ENCODE measurements at regions not wholly inside any gene's neighbourhood (a gene's known extent, or its start where the extent isn't known, plus 50 kb on each side); places are given as distances from the start of the nearest gene placed in this dataset.
A peak's percentile ranks its signal among the peaks of the same experiment; 100 is the strongest.

- Histone ChIP-seq H3K4me3 (ENCODE audit: low read length) (no peak overlapping the region), H3K79me2 (ENCODE audit: low read length) (no peaks in the 10 kb centered on the region), H2AFZ (ENCODE audit: low read length) (no peak overlapping the region)
These were observed 66.1 kb downstream of the FASLG start for GRCh38 chr1:172724765-172725613.

GRCh38 chr1:172726740-172727139 is 67.8 kb downstream of the FASLG start:
- Histone ChIP-seq H3F3A (ENCODE audit: insufficient read depth, low read length) (no peaks in the 10 kb centered on the region), H3K9ac (ENCODE audit: low read length) (no peak overlapping the region), H4K20me1 (ENCODE audit: insufficient read depth, low read length) (no peaks in the 10 kb centered on the region), H3K27ac (ENCODE audit: low read length) (no peak overlapping the region), H3K4me2 (ENCODE audit: low read depth, low read length) (no peak overlapping the region), H3K4me3 (ENCODE audit: low read length) (no peak overlapping the region), H3K9me2 (replicated peaks; ENCODE audit: insufficient read depth, low read length) (no peaks in the 10 kb centered on the region), H3K79me2 (ENCODE audit: low read length) (no peaks in the 10 kb centered on the region), H3K4me1 (ENCODE audit: low read length) (peaks cover 8% of the 10 kb centered on the region; the same call in 1 of the 2 replicates), H3K9me3 (replicated peaks; ENCODE audit: insufficient read depth, low read length) (no peaks in the 10 kb centered on the region), H3K36me3 (replicated peaks; ENCODE audit: insufficient read depth, low read length) (no peaks in the 10 kb centered on the region), H2AFZ (ENCODE audit: low read length) (no peak overlapping the region), H3K27me3 (replicated peaks; ENCODE audit: insufficient read depth, low read length) (no peaks in the 10 kb centered on the region)
- TF ChIP-seq CTCF (IDR thresholded peaks at IDR 0.05; ENCODE audit: low read length) (no peak), EZH2phosphoT487 (IDR thresholded peaks at IDR 0.05; ENCODE audit: low read length) (no peak), EZH2 (optimal IDR thresholded peaks at IDR 0.05; ENCODE audit: low read depth, low read length) (no peak)
- DNase-seq, result no peak

More at GRCh38 chr1:172724765-172725613, 66.1 kb downstream of the FASLG start:
- Histone ChIP-seq H3K4me1 (ENCODE audit: low read length) (peaks cover 8% of the 10 kb centered on the region; the same call in 1 of the 2 replicates), H4K20me1 (ENCODE audit: insufficient read depth, low read length) (no peaks in the 10 kb centered on the region), H3K27me3 (replicated peaks; ENCODE audit: insufficient read depth, low read length) (no peaks in the 10 kb centered on the region), H3F3A (ENCODE audit: insufficient read depth, low read length) (no peaks in the 10 kb centered on the region), H3K36me3 (replicated peaks; ENCODE audit: insufficient read depth, low read length) (no peaks in the 10 kb centered on the region), H3K9me3 (replicated peaks; ENCODE audit: insufficient read depth, low read length) (no peaks in the 10 kb centered on the region), H3K27ac (ENCODE audit: low read length) (no peak overlapping the region), H3K9ac (ENCODE audit: low read length) (no peak overlapping the region), H3K9me2 (replicated peaks; ENCODE audit: insufficient read depth, low read length) (no peaks in the 10 kb centered on the region), H3K4me2 (ENCODE audit: low read depth, low read length) (no peak overlapping the region)
- TF ChIP-seq EZH2phosphoT487 (IDR thresholded peaks at IDR 0.05; ENCODE audit: low read length) (no peak), CTCF (IDR thresholded peaks at IDR 0.05; ENCODE audit: low read length) (no peak), EZH2 (optimal IDR thresholded peaks at IDR 0.05; ENCODE audit: low read depth, low read length) (no peak)
- no peak for DNase-seq

GRCh38 chr1:172727275-172727857 is 68.5 kb downstream of the FASLG start:
- no peak overlapping the region for H3K4me2 ChIP-seq (ENCODE audit: low read depth, low read length)
- no peaks in the 10 kb centered on the region for H3F3A ChIP-seq (ENCODE audit: insufficient read depth, low read length)
- no peaks in the 10 kb centered on the region for H3K36me3 ChIP-seq (replicated peaks; ENCODE audit: insufficient read depth, low read length)
- H3K9me2 ChIP-seq (replicated peaks; ENCODE audit: insufficient read depth, low read length), result no peaks in the 10 kb centered on the region
- H2AFZ ChIP-seq (ENCODE audit: low read length), result peak overlapping the region; percentile 2; the same call in 1 of the 2 replicates
- no peak overlapping the region for H3K9ac ChIP-seq (ENCODE audit: low read length)
- H4K20me1 ChIP-seq (ENCODE audit: insufficient read depth, low read length), result no peaks in the 10 kb centered on the region
- no peak overlapping the region for H3K4me3 ChIP-seq (ENCODE audit: low read length)
- no peak for TF ChIP-seq EZH2phosphoT487 (IDR thresholded peaks at IDR 0.05; ENCODE audit: low read length)
- no peak for TF ChIP-seq EZH2 (optimal IDR thresholded peaks at IDR 0.05; ENCODE audit: low read depth, low read length)
- TF ChIP-seq CTCF (IDR thresholded peaks at IDR 0.05; ENCODE audit: low read length), result no peak
- no peaks in the 10 kb centered on the region for H3K9me3 ChIP-seq (replicated peaks; ENCODE audit: insufficient read depth, low read length)
- H3K27ac ChIP-seq (ENCODE audit: low read length), result no peak overlapping the region
- H3K4me1 ChIP-seq (ENCODE audit: low read length), result peaks cover 8% of the 10 kb centered on the region; the same call in 1 of the 2 replicates
- DNase-seq, result no peak
- no peaks in the 10 kb centered on the region for H3K27me3 ChIP-seq (replicated peaks; ENCODE audit: insufficient read depth, low read length)
- H3K79me2 ChIP-seq (ENCODE audit: low read length), result no peaks in the 10 kb centered on the region

Data from MM.1S (cell line).